Vagina (tissue), 2 donors: ENCODE measurements at regions not wholly inside any gene's neighbourhood (a gene's known extent, or its start where the extent isn't known, plus 50 kb on each side); places are given as distances from the start of the nearest gene placed in this dataset.

ENCODE experiments used
- DNase-seq, 2 donors: peaks; one replicate each; pipeline ENCODE4 v3.0.0-alpha.2; 2017; ENCODE audit errors: extremely low spot score in 2 of 2
- H3K27ac ChIP-seq: fragments of 200-600 bp; sonication (generic); one replicate; pipeline ENCODE4 v1.5.1; 2019
- H3K27me3 ChIP-seq: fragments of 200-600 bp; sonication (generic); one replicate; pipeline ENCODE4 v1.5.1; 2019
- H3K36me3 ChIP-seq, 2 donors: fragments of 200-600 bp; sonication (generic); one replicate each; pipeline ENCODE4 v1.5.1; 2017 to 2019
- H3K4me1 ChIP-seq: fragments of 200-600 bp; sonication (generic); one replicate; pipeline ENCODE4 v1.5.1; 2019
- H3K4me3 ChIP-seq, 2 donors: fragments of 200-600 bp; sonication (generic); 1 replicate in 1 of 2; 2 replicates in 1 of 2; pipeline ENCODE4 v1.5.1; 2016 to 2019
- H3K9me3 ChIP-seq: fragments of 200-600 bp; sonication (generic); one replicate; pipeline ENCODE4 v1.5.1; 2019
- POLR2A ChIP-seq, 2 donors: fragments of 450-650 bp; IDR thresholded peaks; one replicate each; pipeline ENCODE4 v1.6.1; 2017; ENCODE audit warnings: antibody characterized with exemption in 2 of 2, mild to moderate bottlenecking in 2 of 2, moderate library complexity in 2 of 2
- POLR2AphosphoS5 ChIP-seq, 2 donors: sonication (generic); formaldehyde crosslinking; IDR thresholded peaks; one replicate each; pipeline ENCODE4 v1.9.0; 2017; ENCODE audit warnings: antibody characterized with exemption in 2 of 2, mild to moderate bottlenecking in 2 of 2, low read depth in 1 of 2; ENCODE audit not compliant: insufficient read depth in 1 of 2
- intact Hi-C: fragments of 100-400 bp; cut with DNase I; formaldehyde crosslinking; loops from one replicate; pipeline ENCODE4 v1.15.1; 2023
- TF ChIP-seq, protein P1 (sequence below), 3 experiments: fragments of 450-650 bp in 2 of 3; fragments of 200-600 bp in 1 of 3; sonication (generic) in 1 of 3; IDR thresholded peaks; one replicate each; pipeline ENCODE4 v1.5.1; 2017 to 2019; ENCODE audit warnings: antibody characterized with exemption in 3 of 3, mild to moderate bottlenecking in 2 of 3, moderate library complexity in 2 of 3

- Histone ChIP-seq H3K4me1 (no peaks in the 10 kb centered on the region), H3K27me3 (no peaks in the 10 kb centered on the region), H3K4me3 (no peak overlapping the region), H3K27ac (no peak overlapping the region), H3K9me3 (no peaks in the 10 kb centered on the region), H3K36me3 (no peaks in the 10 kb centered on the region)
- DNase-seq = no peak
- TF ChIP-seq, protein P1, sequence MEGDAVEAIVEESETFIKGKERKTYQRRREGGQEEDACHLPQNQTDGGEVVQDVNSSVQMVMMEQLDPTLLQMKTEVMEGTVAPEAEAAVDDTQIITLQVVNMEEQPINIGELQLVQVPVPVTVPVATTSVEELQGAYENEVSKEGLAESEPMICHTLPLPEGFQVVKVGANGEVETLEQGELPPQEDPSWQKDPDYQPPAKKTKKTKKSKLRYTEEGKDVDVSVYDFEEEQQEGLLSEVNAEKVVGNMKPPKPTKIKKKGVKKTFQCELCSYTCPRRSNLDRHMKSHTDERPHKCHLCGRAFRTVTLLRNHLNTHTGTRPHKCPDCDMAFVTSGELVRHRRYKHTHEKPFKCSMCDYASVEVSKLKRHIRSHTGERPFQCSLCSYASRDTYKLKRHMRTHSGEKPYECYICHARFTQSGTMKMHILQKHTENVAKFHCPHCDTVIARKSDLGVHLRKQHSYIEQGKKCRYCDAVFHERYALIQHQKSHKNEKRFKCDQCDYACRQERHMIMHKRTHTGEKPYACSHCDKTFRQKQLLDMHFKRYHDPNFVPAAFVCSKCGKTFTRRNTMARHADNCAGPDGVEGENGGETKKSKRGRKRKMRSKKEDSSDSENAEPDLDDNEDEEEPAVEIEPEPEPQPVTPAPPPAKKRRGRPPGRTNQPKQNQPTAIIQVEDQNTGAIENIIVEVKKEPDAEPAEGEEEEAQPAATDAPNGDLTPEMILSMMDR (IDR thresholded peaks at IDR 0.05) = no peak
- TF ChIP-seq POLR2A (IDR thresholded peaks at IDR 0.05) (no peak), POLR2AphosphoS5 (IDR thresholded peaks at IDR 0.05; ENCODE audit: insufficient read depth in 1 of 2, low read depth in 1 of 2) (no peak)
- intact Hi-C loops = no loop called here
These were observed 162.0 kb upstream of the MAGI2 start for GRCh38 chr7:79615466-79615865.

DNA sequence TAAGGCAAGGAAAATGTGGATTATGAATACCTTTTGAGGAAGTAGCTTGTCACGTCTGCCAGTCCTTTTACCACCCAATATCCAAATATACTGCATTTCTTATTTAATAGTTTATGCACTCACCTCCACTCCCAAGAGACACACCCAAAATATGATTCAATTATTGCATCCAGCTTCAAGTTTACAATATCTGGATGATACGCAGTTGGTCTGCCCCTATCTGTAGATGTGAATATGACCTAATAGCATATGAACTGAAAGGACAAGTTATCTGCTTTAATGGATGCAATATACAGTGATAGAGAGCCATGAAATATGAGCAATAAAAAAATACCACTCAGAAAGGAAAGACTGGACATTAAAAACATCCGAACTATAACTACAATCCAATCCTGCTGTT is 159.4 kb upstream of the MAGI2 start:
- no peak for DNase-seq
- Histone ChIP-seq H3K36me3 (no peaks in the 10 kb centered on the region), H3K27ac (no peak overlapping the region), H3K9me3 (no peaks in the 10 kb centered on the region), H3K4me3 (no peak overlapping the region), H3K27me3 (no peaks in the 10 kb centered on the region), H3K4me1 (no peaks in the 10 kb centered on the region)
- no peak for TF ChIP-seq POLR2A (IDR thresholded peaks at IDR 0.05)
- no peak for TF ChIP-seq POLR2AphosphoS5 (IDR thresholded peaks at IDR 0.05; ENCODE audit: insufficient read depth in 1 of 2, low read depth in 1 of 2)
- TF ChIP-seq, protein P1 (IDR thresholded peaks at IDR 0.05) = no peak
- intact Hi-C loops = no loop called here

DNA sequence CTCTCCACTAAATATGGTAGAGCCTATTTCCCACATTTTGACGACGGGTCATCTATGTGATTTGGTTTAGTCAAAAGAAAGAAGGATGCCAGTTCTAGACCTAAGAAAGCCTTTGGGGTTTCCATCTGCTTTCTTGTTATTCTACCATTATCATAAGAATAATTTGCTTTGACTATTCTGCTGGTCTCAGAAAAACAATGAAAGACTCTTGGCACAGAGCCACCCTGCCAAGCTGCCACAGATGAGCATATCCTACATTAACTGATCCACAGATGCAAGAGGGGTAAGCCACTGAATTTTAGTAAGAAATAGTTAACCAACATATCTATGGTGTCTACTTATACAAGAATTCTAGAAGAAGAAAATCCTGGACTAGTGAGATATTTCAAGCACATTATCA is 158.6 kb upstream of the MAGI2 start:
- H3K27me3 ChIP-seq = no peaks in the 10 kb centered on the region
- TF ChIP-seq, protein P1 (IDR thresholded peaks at IDR 0.05) = no peak
- TF ChIP-seq POLR2AphosphoS5 (IDR thresholded peaks at IDR 0.05; ENCODE audit: insufficient read depth in 1 of 2, low read depth in 1 of 2) (no peak), POLR2A (IDR thresholded peaks at IDR 0.05) (no peak)
- intact Hi-C loops = no loop called here
- no peaks in the 10 kb centered on the region for H3K4me1 ChIP-seq
- no peaks in the 10 kb centered on the region for H3K36me3 ChIP-seq
- DNase-seq = no peak
- no peak overlapping the region for H3K27ac ChIP-seq
- H3K4me3 ChIP-seq = no peak overlapping the region
- no peaks in the 10 kb centered on the region for H3K9me3 ChIP-seq

DNA sequence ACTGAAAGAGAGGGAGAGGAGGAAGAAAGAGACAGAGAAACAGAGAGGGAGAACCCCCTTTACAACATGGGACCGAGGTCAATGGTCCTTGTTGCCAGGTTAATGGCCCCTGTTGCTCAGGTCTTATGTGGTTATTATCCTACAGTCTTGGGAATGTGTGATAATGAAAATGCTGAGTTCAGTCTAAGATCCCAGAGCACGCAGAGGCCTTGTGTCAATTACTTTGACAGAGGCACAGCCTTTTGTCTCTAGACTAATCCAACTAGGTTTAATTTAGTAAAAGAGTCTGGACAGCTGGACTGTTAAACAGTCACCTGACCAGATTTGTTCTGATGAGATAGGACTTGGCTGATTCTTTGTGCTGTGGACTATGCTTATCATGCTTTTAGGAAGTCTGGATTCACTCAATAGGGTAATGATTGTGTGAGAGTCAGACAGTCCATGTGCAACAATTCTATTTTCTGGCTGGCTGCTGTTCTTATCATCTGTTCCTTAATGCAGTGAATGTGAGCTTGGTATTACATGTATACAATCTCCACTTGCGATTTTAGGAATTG is 157.4 kb upstream of the MAGI2 start:
- intact Hi-C loops = no loop called here
- no peaks in the 10 kb centered on the region for H3K27me3 ChIP-seq
- H3K4me3 ChIP-seq = no peak overlapping the region
- DNase-seq = no peak
- TF ChIP-seq POLR2A (IDR thresholded peaks at IDR 0.05) = no peak
- TF ChIP-seq POLR2AphosphoS5 (IDR thresholded peaks at IDR 0.05; ENCODE audit: insufficient read depth in 1 of 2, low read depth in 1 of 2) = no peak
- TF ChIP-seq, protein P1 (IDR thresholded peaks at IDR 0.05) = no peak
- H3K4me1 ChIP-seq = no peaks in the 10 kb centered on the region
- H3K9me3 ChIP-seq = no peaks in the 10 kb centered on the region
- no peaks in the 10 kb centered on the region for H3K36me3 ChIP-seq
- no peak overlapping the region for H3K27ac ChIP-seq

DNA sequence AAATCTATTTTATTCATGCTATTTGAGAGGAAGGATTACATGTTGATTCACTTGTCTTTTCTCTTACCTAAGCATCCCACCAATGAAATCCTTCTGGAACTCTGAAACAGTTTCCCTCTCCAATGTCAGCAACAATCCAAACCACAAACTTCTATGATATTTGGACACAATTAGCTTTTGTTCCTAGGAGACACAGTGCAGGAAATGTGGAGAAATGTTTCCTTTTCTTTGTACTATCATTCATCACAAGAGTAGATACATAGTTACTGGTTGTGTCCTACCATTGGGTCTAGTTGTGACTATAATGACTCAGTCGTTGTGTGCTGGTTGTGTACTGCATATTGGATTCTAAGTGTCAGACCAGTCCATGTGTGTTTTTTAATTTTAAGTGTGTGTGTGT is 156.8 kb upstream of the MAGI2 start:
- intact Hi-C loops = no loop called here
- Histone ChIP-seq H3K36me3 (no peaks in the 10 kb centered on the region), H3K4me3 (no peak overlapping the region), H3K9me3 (no peaks in the 10 kb centered on the region), H3K4me1 (no peaks in the 10 kb centered on the region), H3K27ac (no peak overlapping the region), H3K27me3 (no peaks in the 10 kb centered on the region)
- TF ChIP-seq POLR2AphosphoS5 (IDR thresholded peaks at IDR 0.05; ENCODE audit: insufficient read depth in 1 of 2, low read depth in 1 of 2) (no peak), POLR2A (IDR thresholded peaks at IDR 0.05) (no peak)
- TF ChIP-seq, protein P1 (IDR thresholded peaks at IDR 0.05) = no peak
- no peak for DNase-seq
